ENCODE measurements at regions not wholly inside any gene's neighbourhood (a gene's known extent, or its start where the extent isn't known, plus 50 kb on each side); places are given as distances from the start of the nearest gene placed in this dataset.

DNA sequence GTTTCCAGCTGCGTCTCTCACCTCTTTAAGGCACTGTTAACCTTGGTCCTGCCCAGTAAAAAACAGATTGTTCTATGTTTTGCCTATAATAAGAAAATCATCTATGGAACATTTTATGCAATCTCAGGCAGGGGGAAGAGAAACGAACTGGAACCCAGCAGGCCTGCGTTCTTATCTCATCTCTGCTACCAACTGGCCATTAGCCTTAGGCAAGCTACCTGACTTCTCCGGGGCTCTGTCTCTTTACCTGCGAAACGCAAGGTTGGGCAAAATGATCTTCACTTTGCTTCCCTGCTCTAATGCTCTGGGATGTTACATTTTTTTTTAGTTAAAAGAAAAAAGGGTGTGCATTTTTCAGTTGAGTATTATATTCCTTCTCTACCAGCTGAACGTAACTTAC, 70.5 kb upstream of the WIPF1 start:
- Histone ChIP-seq H3K4me1 (peaks cover 27% of the 10 kb centered on the region), H3K27me3 (no peaks in the 10 kb centered on the region), H3K27ac (no peak overlapping the region), H3K36me3 (no peaks in the 10 kb centered on the region), H3K9me3 (no peaks in the 10 kb centered on the region), H3K4me3 (no peak overlapping the region)
- intact Hi-C loops (cut with DNase I): no loop called here
- no peak for DNase-seq
- no peak for ATAC-seq
- TF ChIP-seq, protein P1, sequence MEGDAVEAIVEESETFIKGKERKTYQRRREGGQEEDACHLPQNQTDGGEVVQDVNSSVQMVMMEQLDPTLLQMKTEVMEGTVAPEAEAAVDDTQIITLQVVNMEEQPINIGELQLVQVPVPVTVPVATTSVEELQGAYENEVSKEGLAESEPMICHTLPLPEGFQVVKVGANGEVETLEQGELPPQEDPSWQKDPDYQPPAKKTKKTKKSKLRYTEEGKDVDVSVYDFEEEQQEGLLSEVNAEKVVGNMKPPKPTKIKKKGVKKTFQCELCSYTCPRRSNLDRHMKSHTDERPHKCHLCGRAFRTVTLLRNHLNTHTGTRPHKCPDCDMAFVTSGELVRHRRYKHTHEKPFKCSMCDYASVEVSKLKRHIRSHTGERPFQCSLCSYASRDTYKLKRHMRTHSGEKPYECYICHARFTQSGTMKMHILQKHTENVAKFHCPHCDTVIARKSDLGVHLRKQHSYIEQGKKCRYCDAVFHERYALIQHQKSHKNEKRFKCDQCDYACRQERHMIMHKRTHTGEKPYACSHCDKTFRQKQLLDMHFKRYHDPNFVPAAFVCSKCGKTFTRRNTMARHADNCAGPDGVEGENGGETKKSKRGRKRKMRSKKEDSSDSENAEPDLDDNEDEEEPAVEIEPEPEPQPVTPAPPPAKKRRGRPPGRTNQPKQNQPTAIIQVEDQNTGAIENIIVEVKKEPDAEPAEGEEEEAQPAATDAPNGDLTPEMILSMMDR (IDR thresholded peaks at IDR 0.05): no peak

DNA sequence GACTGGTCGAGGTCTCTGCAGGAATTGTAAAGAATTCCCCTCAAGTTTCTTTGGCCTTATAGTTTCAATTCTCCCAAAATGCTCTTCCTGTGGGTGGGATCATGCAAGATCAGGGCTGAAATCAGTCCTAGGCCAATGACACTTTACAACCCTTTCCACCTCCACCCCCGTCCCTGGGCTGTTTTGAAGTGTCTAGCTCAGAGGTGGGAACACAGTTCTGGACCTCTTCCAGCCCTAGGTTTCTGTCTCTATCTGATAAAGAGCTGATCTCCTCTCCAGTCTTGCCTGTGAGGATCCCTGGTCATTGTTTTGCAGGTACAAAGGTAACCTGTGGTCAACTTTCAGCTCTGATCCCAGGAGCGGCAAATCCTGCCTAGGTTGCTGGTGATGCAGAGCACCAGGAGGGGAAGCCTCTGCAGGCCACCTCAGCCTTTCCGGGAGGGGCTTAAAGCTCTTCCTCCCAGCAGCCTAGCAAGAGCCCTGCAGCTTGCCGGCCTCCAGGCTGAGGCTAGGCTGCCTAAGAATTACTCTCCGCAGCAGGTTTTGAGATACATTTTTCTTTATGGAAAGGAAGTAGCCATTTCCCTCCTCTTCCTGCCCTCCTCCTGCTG, 69.8 kb upstream of the WIPF1 start:
- Histone ChIP-seq H3K4me3 (no peak overlapping the region), H3K4me1 (peaks cover 32% of the 10 kb centered on the region), H3K27me3 (no peaks in the 10 kb centered on the region), H3K36me3 (no peaks in the 10 kb centered on the region), H3K27ac (no peak overlapping the region), H3K9me3 (no peaks in the 10 kb centered on the region)
- intact Hi-C loops (cut with DNase I): no loop called here
- TF ChIP-seq, protein P1 (IDR thresholded peaks at IDR 0.05): no peak
- ATAC-seq (peak; percentile 15), DNase-seq (no peak)

- no peak for ATAC-seq
- TF ChIP-seq, protein P1 (IDR thresholded peaks at IDR 0.05): no peak
- Histone ChIP-seq H3K4me3 (no peak overlapping the region), H3K4me1 (peaks cover 32% of the 10 kb centered on the region), H3K27ac (peak overlapping the region; percentile 8), H3K36me3 (no peaks in the 10 kb centered on the region), H3K9me3 (no peaks in the 10 kb centered on the region), H3K27me3 (no peaks in the 10 kb centered on the region)
- intact Hi-C loops (cut with DNase I): no loop called here
- DNase-seq: no peak
Measured at GRCh38 chr2:174666845-174667244, 69.2 kb upstream of the WIPF1 start.

DNA sequence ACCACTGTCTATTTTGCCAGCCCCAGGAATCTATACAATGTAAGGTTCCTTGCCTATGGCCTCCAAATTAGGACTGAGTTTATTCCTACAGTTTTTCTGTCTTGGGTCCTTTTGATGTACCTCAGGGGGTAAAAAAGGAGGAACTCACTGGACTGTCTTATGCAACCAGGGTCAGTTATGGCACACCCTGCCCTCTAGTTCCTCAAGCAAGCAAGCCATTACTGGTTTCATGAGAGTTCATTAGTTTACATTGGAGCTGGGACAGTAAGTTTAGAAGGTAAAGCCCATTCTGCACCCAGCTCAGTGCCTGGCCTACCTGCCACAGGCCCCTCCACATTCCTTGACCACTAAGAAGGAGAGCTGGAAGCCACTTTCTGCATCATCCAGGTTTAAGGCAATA, 68.7 kb upstream of the WIPF1 start:
- Histone ChIP-seq H3K9me3 (no peaks in the 10 kb centered on the region), H3K4me1 (peaks cover 32% of the 10 kb centered on the region), H3K27me3 (no peaks in the 10 kb centered on the region), H3K4me3 (no peak overlapping the region), H3K27ac (peak overlapping the region; percentile 8), H3K36me3 (no peaks in the 10 kb centered on the region)
- peak; percentile 84 for ATAC-seq
- intact Hi-C loops (cut with DNase I): no loop called here
- TF ChIP-seq, protein P1 (IDR thresholded peaks at IDR 0.05): no peak
- no peak for DNase-seq

DNA sequence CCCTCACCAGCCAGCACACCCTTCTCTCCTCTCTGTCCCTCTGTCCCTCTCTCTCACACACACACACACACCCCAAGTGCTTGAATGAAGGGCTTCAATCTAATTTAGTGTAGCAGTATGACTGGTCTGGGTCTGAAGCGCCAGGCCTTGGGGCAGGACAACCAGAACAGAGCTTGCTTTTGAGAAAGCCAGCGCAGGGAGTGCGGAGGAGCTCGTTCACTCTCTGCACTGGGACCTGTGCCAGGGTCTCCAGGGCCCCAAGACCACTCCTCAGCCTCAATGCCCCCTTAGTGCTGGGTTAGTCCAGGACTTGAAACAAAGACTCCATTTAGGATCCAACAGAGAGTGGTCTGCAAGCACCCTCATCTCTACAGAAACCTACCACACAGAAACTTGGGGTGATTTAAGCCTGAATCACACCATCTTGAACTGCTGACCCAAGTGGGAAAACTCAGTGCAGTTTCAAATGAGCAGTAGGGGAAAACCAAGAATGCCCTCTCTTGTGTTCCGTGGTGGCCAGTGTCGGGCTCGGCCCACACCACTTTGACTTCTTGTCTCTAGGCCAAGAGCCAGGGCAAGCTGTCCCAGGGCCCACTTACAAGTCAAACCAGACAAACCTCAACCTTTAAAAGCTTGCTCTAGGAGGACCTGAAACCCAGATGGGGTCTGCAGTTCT, 66.6 kb upstream of the WIPF1 start:
- Histone ChIP-seq H3K36me3 (no peaks in the 10 kb centered on the region), H3K4me1 (peaks cover 32% of the 10 kb centered on the region), H3K27ac (no peak overlapping the region), H3K4me3 (no peak overlapping the region), H3K9me3 (no peaks in the 10 kb centered on the region), H3K27me3 (no peaks in the 10 kb centered on the region)
- intact Hi-C loops (cut with DNase I): no loop called here
- DNase-seq (no peak), ATAC-seq (no peak)
- TF ChIP-seq, protein P1 (IDR thresholded peaks at IDR 0.05): no peak
